ENCODE measurements at regions not wholly inside any gene's neighbourhood (a gene's known extent, or its start where the extent isn't known, plus 50 kb on each side); places are given as distances from the start of the nearest gene placed in this dataset. TPM values are rescaled to one million over a fixed set of nuclear protein-coding genes. Genes with fewer than 3 reads are reported as not detected.
"Not testable (repeated sequence)": the region's sequence is repeated elsewhere in the genome, so short reads cannot be mapped to it uniquely, and the experiment has no call there.

GRCh38 chr14:89470401-89470800 lies 53.4 kb upstream of the FOXN3 start:
- Histone ChIP-seq H3K27me3 (no peaks in the 10 kb centered on the region), H3K9me3 (no peaks in the 10 kb centered on the region), H3K4me1 (no peaks in the 10 kb centered on the region), H3K36me3 (replicated peaks in 1 of 2; ENCODE audit: insufficient read depth in 1 of 2, low read depth in 2 of 2) (no peaks in the 10 kb centered on the region), H3K27ac (no peak overlapping the region), H3K4me3 (no peak overlapping the region)
- TF ChIP-seq POLR2A (IDR thresholded peaks at IDR 0.05): no peak
- TF ChIP-seq CTCF (IDR thresholded peaks at IDR 0.05): no peak
- ATAC-seq (no peak), DNase-seq (no peak)
- WGBS, 2 donors: 95 to 96% methylated on average over 6 of the region's 6 CpGs
- intact Hi-C loops (cut with DNase I): no loop called here

- Histone ChIP-seq H3K4me3 (no peak overlapping the region), H3K27ac (no peak overlapping the region), H3K4me1 (no peaks in the 10 kb centered on the region), H3K27me3 (no peaks in the 10 kb centered on the region), H3K36me3 (replicated peaks in 1 of 2; ENCODE audit: insufficient read depth in 1 of 2, low read depth in 2 of 2) (no peaks in the 10 kb centered on the region), H3K9me3 (no peaks in the 10 kb centered on the region)
- intact Hi-C loops (cut with DNase I): no loop called here
- ATAC-seq: no peak
- 81 to 90% methylated on average over 17 to 18 of the region's 18 CpGs for WGBS, 2 donors
- TF ChIP-seq CTCF (IDR thresholded peaks at IDR 0.05) (no peak), POLR2A (IDR thresholded peaks at IDR 0.05) (no peak)
- DNase-seq: no peak
Measured at GRCh38 chr14:89469210-89470198, 52.5 kb upstream of the FOXN3 start.

- ATAC-seq (no peak), DNase-seq (no peak)
- Histone ChIP-seq H3K4me1 (no peaks in the 10 kb centered on the region), H3K4me3 (no peak overlapping the region), H3K36me3 (replicated peaks in 1 of 2; ENCODE audit: insufficient read depth in 1 of 2, low read depth in 2 of 2) (no peaks in the 10 kb centered on the region), H3K27me3 (no peaks in the 10 kb centered on the region), H3K9me3 (no peaks in the 10 kb centered on the region), H3K27ac (no peak overlapping the region)
- WGBS, 2 donors: 95 to 96% methylated on average over 6 of the region's 6 CpGs
- intact Hi-C loops (cut with DNase I): no loop called here
- TF ChIP-seq CTCF (IDR thresholded peaks at IDR 0.05) (no peak), POLR2A (IDR thresholded peaks at IDR 0.05) (no peak)
Measured at GRCh38 chr14:89468566-89468965, 51.5 kb upstream of the FOXN3 start.

- DNase-seq; H3K9me3 ChIP-seq; H3K36me3 ChIP-seq (replicated peaks in 1 of 2; ENCODE audit: insufficient read depth in 1 of 2, low read depth in 2 of 2); ATAC-seq; intact Hi-C loops (cut with DNase I); H3K27ac ChIP-seq; H3K27me3 ChIP-seq; H3K4me3 ChIP-seq; H3K4me1 ChIP-seq: not testable (repeated sequence)
- 88 to 96% methylated on average over 6 of the region's 6 CpGs for WGBS, 2 donors
Measured at GRCh38 chr14:89468030-89468429, 51.0 kb upstream of the FOXN3 start.

- 75 to 88% methylated on average over 14 of the region's 14 CpGs for WGBS, 2 donors
- ATAC-seq: no peak
- H3K27me3 ChIP-seq: no peaks in the 10 kb centered on the region
- no peak overlapping the region for H3K4me3 ChIP-seq
- H3K4me1 ChIP-seq: no peaks in the 10 kb centered on the region
- no peak overlapping the region for H3K27ac ChIP-seq
- DNase-seq: no peak
- H3K36me3 ChIP-seq (replicated peaks in 1 of 2; ENCODE audit: insufficient read depth in 1 of 2, low read depth in 2 of 2): no peaks in the 10 kb centered on the region
- H3K9me3 ChIP-seq: no peaks in the 10 kb centered on the region
- intact Hi-C loops (cut with DNase I): no loop called here
- TF ChIP-seq POLR2A (IDR thresholded peaks at IDR 0.05): no peak
- TF ChIP-seq CTCF (IDR thresholded peaks at IDR 0.05): no peak
Measured at GRCh38 chr14:89466944-89467343, 49.9 kb upstream of the FOXN3 start.

Small RNA genes in the stretch of these regions (small RNA-seq; reads per million reads assigned to genes)
- gene RF00019: not detected
- gene RN7SKP107: not detected

All from body of pancreas (tissue), 4 donors.